ENCODE measurements at regions not wholly inside any gene's neighbourhood (a gene's known extent, or its start where the extent isn't known, plus 50 kb on each side); places are given as distances from the start of the nearest gene placed in this dataset.
"Not testable (repeated sequence)": the region's sequence is repeated elsewhere in the genome, so short reads cannot be mapped to it uniquely, and the experiment has no call there.

DNA sequence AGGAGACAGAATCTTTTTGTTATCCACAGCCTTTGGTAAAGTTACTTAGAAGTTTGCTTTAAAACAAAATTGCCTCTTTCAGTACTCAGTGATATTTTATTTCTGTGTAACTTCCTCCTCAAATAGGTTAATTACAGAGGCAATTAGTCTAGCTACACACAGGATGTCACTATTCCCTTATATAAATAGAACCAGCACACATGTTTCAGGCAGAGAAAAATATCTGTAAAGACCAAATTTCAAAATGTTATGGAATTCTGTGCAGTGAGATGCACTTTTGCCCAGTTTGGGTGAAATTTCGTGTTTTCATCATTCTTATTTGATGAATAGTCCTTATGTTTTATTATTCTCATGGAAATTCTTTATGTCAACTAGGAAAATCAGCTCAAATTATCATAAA lies 410.6 kb upstream of the SOX5 start:
- DNase-seq: no peak
- Histone ChIP-seq H3K36me3 (ENCODE audit: control insufficient read depth, insufficient read depth, low read length) (no peaks in the 10 kb centered on the region), H3K4me3 (ENCODE audit: low read length) (no peak overlapping the region), H3K4me1 (ENCODE audit: control insufficient read depth, insufficient read depth, low read length) (no peaks in the 10 kb centered on the region), H3K27ac (ENCODE audit: low read length) (no peak overlapping the region), H3K27me3 (ENCODE audit: control insufficient read depth, insufficient read depth, low read length) (no peaks in the 10 kb centered on the region), H3K9me3 (ENCODE audit: control insufficient read depth, low read depth, low read length) (no peaks in the 10 kb centered on the region)
- WGBS (ENCODE audit: insufficient coverage, low lambda C conversion rate): 60% methylated on average over 1 of the region's 1 CpG

DNA sequence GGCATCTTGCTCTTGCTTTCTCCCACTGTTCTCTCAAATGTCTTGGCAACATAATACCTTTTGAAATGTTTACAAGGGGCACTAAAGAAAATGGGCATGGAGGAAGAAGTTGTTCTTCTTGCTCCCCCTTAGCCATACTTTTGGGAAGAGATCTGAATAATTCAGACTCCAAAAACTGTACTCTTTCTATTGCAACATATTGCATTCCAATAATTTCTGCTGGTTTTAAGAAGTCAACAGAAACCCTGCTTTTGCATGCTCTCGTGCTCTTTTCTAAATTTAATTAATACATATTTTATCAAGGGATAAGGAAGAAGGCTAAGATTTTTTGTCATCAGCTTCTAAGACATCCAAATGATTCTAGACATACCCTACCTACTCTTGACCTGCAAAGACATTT lies 409.9 kb upstream of the SOX5 start:
- no peak for DNase-seq
- no peaks in the 10 kb centered on the region for H3K4me1 ChIP-seq (ENCODE audit: control insufficient read depth, insufficient read depth, low read length)
- no peak overlapping the region for H3K4me3 ChIP-seq (ENCODE audit: low read length)
- WGBS (ENCODE audit: insufficient coverage, low lambda C conversion rate): 80% methylated on average over 1 of the region's 1 CpG
- no peaks in the 10 kb centered on the region for H3K9me3 ChIP-seq (ENCODE audit: control insufficient read depth, low read depth, low read length)
- no peaks in the 10 kb centered on the region for H3K27me3 ChIP-seq (ENCODE audit: control insufficient read depth, insufficient read depth, low read length)
- no peak overlapping the region for H3K27ac ChIP-seq (ENCODE audit: low read length)
- no peaks in the 10 kb centered on the region for H3K36me3 ChIP-seq (ENCODE audit: control insufficient read depth, insufficient read depth, low read length)

DNA sequence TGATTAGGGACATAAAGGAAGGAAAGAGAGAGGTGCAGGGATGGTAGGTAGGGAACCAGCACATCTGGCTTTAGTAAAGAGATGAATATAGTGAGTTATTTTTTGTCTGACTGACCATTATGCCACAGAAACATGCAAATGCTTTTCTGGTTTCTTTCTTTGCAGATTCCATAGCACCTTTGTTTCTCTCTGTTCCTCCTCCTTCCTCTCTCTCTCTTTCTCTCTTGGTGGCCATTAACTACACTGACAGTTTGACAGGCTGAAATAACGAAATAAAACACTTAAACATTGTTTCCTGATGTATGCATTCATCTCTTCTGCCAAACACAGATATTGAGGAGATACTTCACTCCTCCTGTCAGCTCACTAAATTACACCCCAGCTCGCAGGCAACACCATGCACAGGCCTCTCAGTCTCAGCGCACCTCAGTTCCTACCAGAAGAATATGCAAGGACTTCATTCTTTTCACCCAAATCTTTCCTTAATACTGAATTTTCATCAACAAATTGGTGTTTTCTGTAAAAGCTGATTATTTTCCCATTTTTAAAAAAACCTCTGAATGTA lies 406.9 kb upstream of the SOX5 start:
- H3K9me3 ChIP-seq (ENCODE audit: control insufficient read depth, low read depth, low read length): no peaks in the 10 kb centered on the region

DNA sequence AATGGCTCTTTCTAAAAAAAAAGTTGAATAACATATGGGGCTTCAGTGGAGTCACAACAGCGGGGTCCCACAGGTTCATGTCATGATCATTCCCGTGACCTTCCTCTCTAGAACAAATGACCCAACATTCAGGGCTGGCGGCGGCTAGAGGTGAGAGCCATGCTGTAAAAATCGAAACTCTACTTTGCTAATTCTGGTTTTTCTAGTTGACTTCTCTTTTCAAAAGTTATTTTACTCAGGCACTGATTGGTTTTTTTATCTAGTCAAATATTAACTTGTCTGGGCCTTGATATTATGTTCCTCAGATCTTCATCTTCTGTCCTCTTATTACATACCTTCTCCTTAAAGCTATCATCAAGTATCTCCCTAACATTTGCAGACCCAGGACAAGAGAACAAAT lies 402.9 kb upstream of the SOX5 start:
- no peak overlapping the region for H3K4me3 ChIP-seq (ENCODE audit: low read length)
- DNase-seq: no peak
- H3K27ac ChIP-seq (ENCODE audit: low read length): no peak overlapping the region
- no peaks in the 10 kb centered on the region for H3K27me3 ChIP-seq (ENCODE audit: control insufficient read depth, insufficient read depth, low read length)
- no peaks in the 10 kb centered on the region for H3K9me3 ChIP-seq (ENCODE audit: control insufficient read depth, low read depth, low read length)
- H3K36me3 ChIP-seq (ENCODE audit: control insufficient read depth, insufficient read depth, low read length): no peaks in the 10 kb centered on the region
- WGBS (ENCODE audit: insufficient coverage, low lambda C conversion rate): 83% methylated on average over 1 of the region's 5 CpGs
- H3K4me1 ChIP-seq (ENCODE audit: control insufficient read depth, insufficient read depth, low read length): no peaks in the 10 kb centered on the region

More for the DNA sequence above, 406.9 kb upstream of the SOX5 start:
- Histone ChIP-seq H3K27me3 (ENCODE audit: control insufficient read depth, insufficient read depth, low read length) (no peaks in the 10 kb centered on the region), H3K27ac (ENCODE audit: low read length) (no peak overlapping the region), H3K36me3 (ENCODE audit: control insufficient read depth, insufficient read depth, low read length) (no peaks in the 10 kb centered on the region), H3K4me1 (ENCODE audit: control insufficient read depth, insufficient read depth, low read length) (no peaks in the 10 kb centered on the region), H3K4me3 (ENCODE audit: low read length) (no peak overlapping the region)
- WGBS (ENCODE audit: insufficient coverage, low lambda C conversion rate): 70% methylated on average over 2 of the region's 3 CpGs
- DNase-seq: no peak

DNA sequence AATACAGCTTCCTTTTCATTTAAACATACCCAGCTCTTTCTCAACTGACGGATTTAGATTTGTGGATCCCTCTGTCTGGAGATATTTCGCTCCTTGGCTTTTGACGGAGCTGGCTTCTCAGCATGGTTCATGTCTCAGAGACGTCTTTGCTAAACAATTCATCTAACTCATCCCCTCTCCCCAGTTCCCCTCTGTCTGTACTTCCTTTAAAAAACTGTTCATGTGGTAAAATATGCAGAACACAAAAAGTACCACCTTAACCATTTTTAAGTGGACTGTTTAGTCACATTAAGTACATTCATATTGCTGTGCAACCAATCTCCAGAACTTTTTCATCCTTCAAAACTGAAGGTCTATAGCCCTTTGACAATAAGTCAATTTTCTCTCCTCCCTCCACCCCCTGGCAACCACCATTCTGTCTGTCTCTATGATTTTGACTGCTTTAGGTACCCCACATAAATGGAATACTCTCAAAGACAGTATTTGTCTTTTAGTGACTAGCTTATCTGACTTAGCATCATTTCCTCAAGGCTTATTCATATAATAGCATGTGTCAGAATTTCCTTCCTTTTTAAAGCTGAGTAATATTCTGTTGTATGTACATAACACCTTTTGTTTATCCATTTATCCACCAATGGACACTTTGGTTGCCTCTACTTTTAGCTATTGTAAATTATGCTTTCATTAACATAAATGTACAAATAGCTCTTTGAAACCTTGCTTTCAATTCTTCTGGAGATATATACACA lies 399.8 kb upstream of the SOX5 start:
- H3K4me3 ChIP-seq (ENCODE audit: low read length): no peak overlapping the region
- no peaks in the 10 kb centered on the region for H3K36me3 ChIP-seq (ENCODE audit: control insufficient read depth, insufficient read depth, low read length)
- no peaks in the 10 kb centered on the region for H3K9me3 ChIP-seq (ENCODE audit: control insufficient read depth, low read depth, low read length)
- H3K27me3 ChIP-seq (ENCODE audit: control insufficient read depth, insufficient read depth, low read length): no peaks in the 10 kb centered on the region
- no peak overlapping the region for H3K27ac ChIP-seq (ENCODE audit: low read length)
- DNase-seq: no peak
- WGBS (ENCODE audit: insufficient coverage, low lambda C conversion rate): 95% methylated on average over 4 of the region's 4 CpGs
- no peaks in the 10 kb centered on the region for H3K4me1 ChIP-seq (ENCODE audit: control insufficient read depth, insufficient read depth, low read length)

DNA sequence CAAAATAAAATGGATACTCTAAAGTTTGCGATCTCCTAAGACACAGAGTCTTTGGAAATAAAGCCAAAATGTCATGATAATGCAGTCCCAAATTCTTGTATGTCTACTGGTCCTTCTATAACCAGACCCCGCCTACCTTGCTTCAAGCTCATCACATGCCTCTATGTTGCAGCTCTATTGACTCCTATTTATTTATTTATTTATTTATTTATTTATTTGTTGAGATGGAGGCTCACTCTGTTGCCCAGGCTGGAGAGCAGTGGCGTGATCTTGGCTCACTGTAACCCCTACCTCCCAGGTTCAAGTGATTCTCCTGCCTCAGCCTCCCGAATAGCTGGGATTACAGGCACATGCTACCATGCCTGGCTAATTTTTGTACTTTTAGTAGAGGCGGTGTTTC lies 398.7 kb upstream of the SOX5 start:
- not testable (repeated sequence) for H3K4me3 ChIP-seq (ENCODE audit: low read length); DNase-seq; H3K27ac ChIP-seq (ENCODE audit: low read length); H3K9me3 ChIP-seq (ENCODE audit: control insufficient read depth, low read depth, low read length); H3K27me3 ChIP-seq (ENCODE audit: control insufficient read depth, insufficient read depth, low read length); H3K4me1 ChIP-seq (ENCODE audit: control insufficient read depth, insufficient read depth, low read length); H3K36me3 ChIP-seq (ENCODE audit: control insufficient read depth, insufficient read depth, low read length)
- no CpG with 5 or more reads among the region's 5 CpGs for WGBS (ENCODE audit: insufficient coverage, low lambda C conversion rate)

DNA sequence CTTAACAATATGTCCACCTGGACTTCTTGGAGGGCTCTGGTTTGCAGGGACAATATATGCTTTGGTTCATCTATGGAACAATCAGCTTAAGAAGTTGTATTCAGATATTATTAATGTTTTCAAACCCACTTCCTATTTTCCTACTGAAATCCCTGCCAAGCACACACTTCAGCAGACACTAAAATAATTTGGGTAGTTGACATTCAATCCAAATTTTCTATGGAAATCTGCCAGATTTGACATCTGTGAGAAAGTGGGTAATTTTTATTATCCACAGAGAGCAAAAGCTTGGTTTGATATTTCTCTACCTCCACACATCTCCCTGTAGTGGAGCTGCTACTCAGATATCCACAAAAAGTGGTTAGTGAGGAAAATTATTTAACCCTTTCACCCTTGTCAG lies 378.8 kb upstream of the SOX5 start:
- H3K36me3 ChIP-seq (ENCODE audit: control insufficient read depth, insufficient read depth, low read length): no peaks in the 10 kb centered on the region
- no peaks in the 10 kb centered on the region for H3K27me3 ChIP-seq (ENCODE audit: control insufficient read depth, insufficient read depth, low read length)
- no peak overlapping the region for H3K27ac ChIP-seq (ENCODE audit: low read length)
- H3K4me1 ChIP-seq (ENCODE audit: control insufficient read depth, insufficient read depth, low read length): no peaks in the 10 kb centered on the region
- H3K4me3 ChIP-seq (ENCODE audit: low read length): no peak overlapping the region
- no peak for DNase-seq
- no peaks in the 10 kb centered on the region for H3K9me3 ChIP-seq (ENCODE audit: control insufficient read depth, low read depth, low read length)

DNA sequence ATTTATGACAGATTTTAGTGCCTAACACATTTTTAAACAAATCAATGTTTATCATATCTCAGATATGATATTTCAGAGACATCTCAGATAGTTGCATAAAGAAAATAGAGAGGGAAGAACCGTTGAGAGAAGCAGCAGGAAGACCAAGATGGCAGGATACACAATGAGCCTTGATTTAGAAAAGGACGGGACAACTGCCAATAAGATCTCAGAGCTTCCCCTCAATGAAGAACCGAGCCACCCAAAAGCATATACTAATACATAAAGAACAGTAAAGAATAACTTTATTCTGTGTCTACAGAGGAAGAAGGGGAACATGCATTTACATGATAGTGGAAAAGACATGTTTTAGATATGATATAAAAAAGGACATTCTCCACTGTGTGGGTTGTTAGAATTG lies 375.9 kb upstream of the SOX5 start:
- Histone ChIP-seq H3K4me3 (ENCODE audit: low read length) (no peak overlapping the region), H3K9me3 (ENCODE audit: control insufficient read depth, low read depth, low read length) (no peaks in the 10 kb centered on the region), H3K36me3 (ENCODE audit: control insufficient read depth, insufficient read depth, low read length) (no peaks in the 10 kb centered on the region), H3K4me1 (ENCODE audit: control insufficient read depth, insufficient read depth, low read length) (no peaks in the 10 kb centered on the region), H3K27ac (ENCODE audit: low read length) (no peak overlapping the region), H3K27me3 (ENCODE audit: control insufficient read depth, insufficient read depth, low read length) (no peaks in the 10 kb centered on the region)
- WGBS (ENCODE audit: insufficient coverage, low lambda C conversion rate): 57% methylated on average over 1 of the region's 3 CpGs
- DNase-seq: no peak

DNA sequence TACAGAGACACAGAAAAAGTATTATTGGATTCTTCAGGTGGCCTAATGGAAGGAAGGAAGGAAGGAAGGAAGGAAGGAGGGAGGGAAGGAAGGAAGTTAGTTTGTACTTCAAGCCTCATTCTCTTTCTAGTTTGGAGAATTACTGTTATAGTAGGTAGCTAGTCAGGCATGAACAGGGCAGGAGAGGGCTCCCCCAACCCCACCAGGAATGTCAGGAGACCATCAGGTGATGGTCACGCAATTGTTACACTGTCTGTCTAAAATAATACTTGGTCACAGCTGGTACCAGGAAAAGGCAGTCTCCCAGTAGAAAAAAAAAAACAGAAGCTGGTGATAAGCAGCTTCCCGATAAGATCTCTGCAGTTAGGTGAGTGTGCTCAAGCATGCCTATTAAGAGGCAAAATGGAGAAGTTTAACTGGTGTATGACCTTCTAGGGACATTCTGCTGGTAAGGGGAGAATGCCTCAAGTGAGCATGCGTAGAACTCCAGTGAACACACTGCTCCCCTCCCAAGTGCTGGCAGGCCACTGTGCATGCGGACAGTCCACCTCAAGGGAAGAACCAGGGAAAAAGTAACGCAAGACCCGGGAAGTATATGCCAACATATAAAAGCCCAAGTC lies 358.4 kb upstream of the SOX5 start:
- 80% methylated on average over 1 of the region's 6 CpGs for WGBS (ENCODE audit: insufficient coverage, low lambda C conversion rate)
- no peaks in the 10 kb centered on the region for H3K27me3 ChIP-seq (ENCODE audit: control insufficient read depth, insufficient read depth, low read length)
- H3K36me3 ChIP-seq (ENCODE audit: control insufficient read depth, insufficient read depth, low read length): no peaks in the 10 kb centered on the region
- no peak for DNase-seq
- H3K4me1 ChIP-seq (ENCODE audit: control insufficient read depth, insufficient read depth, low read length): no peaks in the 10 kb centered on the region
- no peak overlapping the region for H3K27ac ChIP-seq (ENCODE audit: low read length)
- no peak overlapping the region for H3K4me3 ChIP-seq (ENCODE audit: low read length)
- no peaks in the 10 kb centered on the region for H3K9me3 ChIP-seq (ENCODE audit: control insufficient read depth, low read depth, low read length)

DNA sequence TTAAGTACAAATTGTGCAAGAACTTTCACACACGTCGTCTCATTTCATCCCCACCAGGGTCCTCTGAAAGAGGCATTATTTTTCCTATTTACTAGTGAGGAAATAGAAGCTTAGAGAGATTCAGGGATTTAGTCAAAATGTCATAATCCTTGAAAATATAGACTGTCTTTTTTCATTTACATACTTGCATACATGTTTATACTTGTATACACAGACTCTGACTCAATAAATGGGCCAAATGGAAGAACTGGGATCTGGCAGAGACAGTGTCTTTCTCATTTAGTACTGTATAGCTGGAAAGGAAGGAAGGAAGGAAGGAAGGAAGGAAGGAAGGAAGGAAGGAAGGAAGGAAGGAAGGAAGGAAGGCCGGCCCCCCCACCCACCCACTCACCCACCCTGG lies 357.7 kb upstream of the SOX5 start:
- no peak for DNase-seq
- Histone ChIP-seq H3K36me3 (ENCODE audit: control insufficient read depth, insufficient read depth, low read length) (no peaks in the 10 kb centered on the region), H3K9me3 (ENCODE audit: control insufficient read depth, low read depth, low read length) (no peaks in the 10 kb centered on the region), H3K4me3 (ENCODE audit: low read length) (no peak overlapping the region), H3K27ac (ENCODE audit: low read length) (no peak overlapping the region), H3K4me1 (ENCODE audit: control insufficient read depth, insufficient read depth, low read length) (no peaks in the 10 kb centered on the region), H3K27me3 (ENCODE audit: control insufficient read depth, insufficient read depth, low read length) (no peaks in the 10 kb centered on the region)
- WGBS (ENCODE audit: insufficient coverage, low lambda C conversion rate): no CpG with 5 or more reads among the region's 3 CpGs

DNA sequence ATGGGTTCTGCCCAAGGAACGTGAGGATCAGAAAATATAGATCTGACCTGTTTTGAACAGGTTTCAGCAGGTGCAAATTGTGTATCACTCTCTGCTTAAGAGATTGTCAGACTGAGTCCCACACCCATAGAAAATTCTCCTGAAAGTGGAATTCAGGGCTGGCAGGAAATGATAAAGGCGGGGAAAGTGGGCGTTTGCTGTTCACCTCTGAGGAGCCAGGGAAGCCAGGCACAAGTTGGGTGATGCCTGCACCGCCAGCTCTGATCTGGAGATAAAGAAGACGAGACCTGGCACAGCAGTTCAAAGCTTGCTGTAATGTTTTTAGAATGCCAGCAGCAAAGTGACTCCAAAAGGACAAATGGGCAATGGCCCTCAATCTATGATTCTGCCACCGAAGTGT lies 356.5 kb upstream of the SOX5 start:
- no peaks in the 10 kb centered on the region for H3K36me3 ChIP-seq (ENCODE audit: control insufficient read depth, insufficient read depth, low read length)
- WGBS (ENCODE audit: insufficient coverage, low lambda C conversion rate): 90% methylated on average over 2 of the region's 6 CpGs
- no peak overlapping the region for H3K27ac ChIP-seq (ENCODE audit: low read length)
- no peaks in the 10 kb centered on the region for H3K27me3 ChIP-seq (ENCODE audit: control insufficient read depth, insufficient read depth, low read length)
- no peaks in the 10 kb centered on the region for H3K9me3 ChIP-seq (ENCODE audit: control insufficient read depth, low read depth, low read length)
- DNase-seq: no peak
- H3K4me1 ChIP-seq (ENCODE audit: control insufficient read depth, insufficient read depth, low read length): no peaks in the 10 kb centered on the region
- H3K4me3 ChIP-seq (ENCODE audit: low read length): no peak overlapping the region
